ENCODE measurements at regions not wholly inside any gene's neighbourhood (a gene's known extent, or its start where the extent isn't known, plus 50 kb on each side); places are given as distances from the start of the nearest gene placed in this dataset.

DNA sequence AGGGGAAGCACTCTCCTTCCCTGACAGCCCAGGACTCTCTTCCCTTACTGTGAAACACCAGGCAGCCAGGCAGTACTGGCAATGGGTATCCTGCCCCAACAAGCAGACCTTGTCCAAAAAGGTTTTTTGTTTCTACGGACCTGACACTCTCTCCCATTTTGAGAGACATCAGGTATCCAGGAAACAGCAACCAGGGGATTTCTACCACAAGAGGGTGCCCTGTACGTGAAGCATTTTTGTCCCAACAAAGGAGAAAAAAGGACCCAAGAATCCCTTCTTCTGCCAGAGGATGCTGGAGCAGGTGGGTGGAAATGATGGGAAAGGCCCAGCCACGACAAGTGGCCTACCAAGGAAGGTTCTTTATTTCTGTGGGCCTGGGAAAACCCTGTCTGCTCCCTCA lies 65.7 kb upstream of the FGF13 start:
- Histone ChIP-seq H3K27me3 (ENCODE audit: control insufficient read depth in 4 of 4, insufficient read depth in 4 of 4, low read length in 3 of 4) (peaks cover 0 to 2% (median 0%) of the 10 kb centered on the region in 4 donors), H3K9me3 (ENCODE audit: control insufficient read depth in 4 of 4, low read length in 3 of 4) (no peaks in the 10 kb centered on the region), H3K4me3 (ENCODE audit: low read depth in 1 of 3, low read length in 3 of 3) (no peak overlapping the region), H3K4me1 (ENCODE audit: control insufficient read depth in 4 of 4, insufficient read depth in 4 of 4, low read length in 3 of 4) (peaks cover 0 to 3% (median 0%) of the 10 kb centered on the region in 4 donors), H3K36me3 (ENCODE audit: control insufficient read depth in 4 of 4, insufficient read depth in 3 of 4, low read depth in 1 of 4, low read length in 3 of 4) (no peaks in the 10 kb centered on the region), H3K9ac (ENCODE audit: low read depth in 1 of 2, low read length in 2 of 2) (no peak overlapping the region), H3K27ac (ENCODE audit: low read depth in 1 of 2, low read length in 2 of 2) (no peak overlapping the region)
- WGBS = 83% methylated on average over 3 of the region's 3 CpGs
- no peak for DNase-seq (ENCODE audit: low spot score)
- no peak for TF ChIP-seq YY1 (IDR thresholded peaks at IDR 0.05)
- TF ChIP-seq EGR1 (IDR thresholded peaks at IDR 0.05; ENCODE audit: low read depth in 2 of 2) = no peak
- TF ChIP-seq, protein P1, sequence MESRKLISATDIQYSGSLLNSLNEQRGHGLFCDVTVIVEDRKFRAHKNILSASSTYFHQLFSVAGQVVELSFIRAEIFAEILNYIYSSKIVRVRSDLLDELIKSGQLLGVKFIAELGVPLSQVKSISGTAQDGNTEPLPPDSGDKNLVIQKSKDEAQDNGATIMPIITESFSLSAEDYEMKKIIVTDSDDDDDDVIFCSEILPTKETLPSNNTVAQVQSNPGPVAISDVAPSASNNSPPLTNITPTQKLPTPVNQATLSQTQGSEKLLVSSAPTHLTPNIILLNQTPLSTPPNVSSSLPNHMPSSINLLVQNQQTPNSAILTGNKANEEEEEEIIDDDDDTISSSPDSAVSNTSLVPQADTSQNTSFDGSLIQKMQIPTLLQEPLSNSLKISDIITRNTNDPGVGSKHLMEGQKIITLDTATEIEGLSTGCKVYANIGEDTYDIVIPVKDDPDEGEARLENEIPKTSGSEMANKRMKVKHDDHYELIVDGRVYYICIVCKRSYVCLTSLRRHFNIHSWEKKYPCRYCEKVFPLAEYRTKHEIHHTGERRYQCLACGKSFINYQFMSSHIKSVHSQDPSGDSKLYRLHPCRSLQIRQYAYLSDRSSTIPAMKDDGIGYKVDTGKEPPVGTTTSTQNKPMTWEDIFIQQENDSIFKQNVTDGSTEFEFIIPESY (IDR thresholded peaks at IDR 0.05) = no peak
- no peak for TF ChIP-seq GABPA (IDR thresholded peaks at IDR 0.05 in 1 of 2, conservative IDR thresholded peaks at IDR 0.05 in 1 of 2)
- no peak for TF ChIP-seq JUND (IDR thresholded peaks at IDR 0.05)
- TF ChIP-seq SP1 (IDR thresholded peaks at IDR 0.05) = no peak
- no peak for TF ChIP-seq MAX (IDR thresholded peaks at IDR 0.05)
- no peak for TF ChIP-seq TAF1 (conservative IDR thresholded peaks at IDR 0.05)
- TF ChIP-seq HNF4G (IDR thresholded peaks at IDR 0.05) = no peak
- TF ChIP-seq HNF4A (conservative IDR thresholded peaks at IDR 0.05) = no peak
- no peak for TF ChIP-seq RAD21 (IDR thresholded peaks at IDR 0.05)
- TF ChIP-seq RXRA (IDR thresholded peaks at IDR 0.05) = no peak
- no peak for TF ChIP-seq ATF3 (IDR thresholded peaks at IDR 0.05)

DNA sequence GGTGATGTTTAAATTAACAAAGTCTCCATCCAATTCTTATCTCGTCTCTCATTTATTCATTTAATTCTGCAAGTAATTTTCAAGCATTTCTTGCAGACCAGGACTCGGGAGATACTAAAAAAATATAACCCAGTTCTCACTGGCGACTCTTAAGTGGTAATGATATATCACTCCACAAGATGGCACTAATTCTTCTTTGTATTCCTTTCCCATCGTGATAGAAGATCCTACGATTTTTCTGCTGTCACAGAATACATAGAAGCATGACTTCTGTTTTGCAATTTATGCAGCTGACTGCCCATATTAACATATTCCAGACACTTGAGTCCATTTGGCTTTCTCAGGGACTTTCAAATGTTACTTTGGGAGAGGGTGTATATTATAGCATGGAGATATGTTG lies 64.0 kb upstream of the FGF13 start:
- peaks cover 0 to 2% (median 0%) of the 10 kb centered on the region in 4 donors for H3K27me3 ChIP-seq (ENCODE audit: control insufficient read depth in 4 of 4, insufficient read depth in 4 of 4, low read length in 3 of 4)
- no peak overlapping the region for H3K4me3 ChIP-seq (ENCODE audit: low read depth in 1 of 3, low read length in 3 of 3)
- no peaks in the 10 kb centered on the region for H3K9me3 ChIP-seq (ENCODE audit: control insufficient read depth in 4 of 4, low read length in 3 of 4)
- H3K4me1 ChIP-seq (ENCODE audit: control insufficient read depth in 4 of 4, insufficient read depth in 4 of 4, low read length in 3 of 4) = peaks cover 0 to 3% (median 0%) of the 10 kb centered on the region in 4 donors
- no peak for TF ChIP-seq HNF4G (IDR thresholded peaks at IDR 0.05)
- peak; percentile 58 to 76 for TF ChIP-seq RAD21 (IDR thresholded peaks at IDR 0.05)
- TF ChIP-seq MAX (IDR thresholded peaks at IDR 0.05) = no peak
- TF ChIP-seq, protein P2, sequence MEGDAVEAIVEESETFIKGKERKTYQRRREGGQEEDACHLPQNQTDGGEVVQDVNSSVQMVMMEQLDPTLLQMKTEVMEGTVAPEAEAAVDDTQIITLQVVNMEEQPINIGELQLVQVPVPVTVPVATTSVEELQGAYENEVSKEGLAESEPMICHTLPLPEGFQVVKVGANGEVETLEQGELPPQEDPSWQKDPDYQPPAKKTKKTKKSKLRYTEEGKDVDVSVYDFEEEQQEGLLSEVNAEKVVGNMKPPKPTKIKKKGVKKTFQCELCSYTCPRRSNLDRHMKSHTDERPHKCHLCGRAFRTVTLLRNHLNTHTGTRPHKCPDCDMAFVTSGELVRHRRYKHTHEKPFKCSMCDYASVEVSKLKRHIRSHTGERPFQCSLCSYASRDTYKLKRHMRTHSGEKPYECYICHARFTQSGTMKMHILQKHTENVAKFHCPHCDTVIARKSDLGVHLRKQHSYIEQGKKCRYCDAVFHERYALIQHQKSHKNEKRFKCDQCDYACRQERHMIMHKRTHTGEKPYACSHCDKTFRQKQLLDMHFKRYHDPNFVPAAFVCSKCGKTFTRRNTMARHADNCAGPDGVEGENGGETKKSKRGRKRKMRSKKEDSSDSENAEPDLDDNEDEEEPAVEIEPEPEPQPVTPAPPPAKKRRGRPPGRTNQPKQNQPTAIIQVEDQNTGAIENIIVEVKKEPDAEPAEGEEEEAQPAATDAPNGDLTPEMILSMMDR (IDR thresholded peaks at IDR 0.05; ENCODE audit: low read depth, low read length, missing input control) = peak; percentile 40
- no peak for TF ChIP-seq FOXA2 (IDR thresholded peaks at IDR 0.05)
- TF ChIP-seq GABPA (IDR thresholded peaks at IDR 0.05 in 1 of 2, conservative IDR thresholded peaks at IDR 0.05 in 1 of 2) = no peak
- DNase-seq (ENCODE audit: low spot score) = no peak
- no peaks in the 10 kb centered on the region for H3K36me3 ChIP-seq (ENCODE audit: control insufficient read depth in 4 of 4, insufficient read depth in 3 of 4, low read depth in 1 of 4, low read length in 3 of 4)
- no peak overlapping the region for H3K27ac ChIP-seq (ENCODE audit: low read depth in 1 of 2, low read length in 2 of 2)
- H3K9ac ChIP-seq (ENCODE audit: low read depth in 1 of 2, low read length in 2 of 2) = no peak overlapping the region
- WGBS = 4% methylated on average over 5 of the region's 5 CpGs
